H1 (cell line): ENCODE measurements at regions not wholly inside any gene's neighbourhood (a gene's known extent, or its start where the extent isn't known, plus 50 kb on each side); places are given as distances from the start of the nearest gene placed in this dataset.

ENCODE experiments used
- CTCF ChIA-PET: fragments of 300-600 bp; sonication (Branson Sonifier 250); formaldehyde crosslinking; loops from one replicate; lab custom pipeline; 2021; ENCODE audit not compliant: partially characterized antibody; lab: Charles Lee
- POLR2A ChIA-PET: fragments of 300-600 bp; sonication (Branson Sonifier 250); formaldehyde crosslinking; loops from one replicate; lab custom pipeline; 2021; ENCODE audit warnings: inconsistent platforms; ENCODE audit not compliant: partially characterized antibody; lab: Charles Lee
- DNase-seq, 2 experiments: peaks; one replicate each; pipeline versions ENCODE4 v3.0.0 to v3.0.0-alpha.2; 2010 to 2022; ENCODE audit warnings: low spot score in 2 of 2, low read depth in 1 of 2, mixed read lengths in 1 of 2
- FAIRE-seq: peaks from 2 replicates; lab custom pipeline; 2011; peaks lifted over from hg19 to GRCh38; lab: Jason Lieb, UNC
- H2AFZ ChIP-seq: 2 replicates; pipeline ENCODE4 v1.8.1; 2012; ENCODE audit warnings: low read length, inconsistent platforms
- H2AK5ac ChIP-seq: 2 replicates; pipeline ENCODE4 v1.6.1; 2013; ENCODE audit warnings: low read depth, low read length
- H2BK120ac ChIP-seq: replicated peaks from 2 replicates; pipeline ENCODE3; 2013; ENCODE audit warnings: low read depth, low read length, inconsistent platforms
- H2BK12ac ChIP-seq: 2 replicates; pipeline ENCODE4 v1.6.1; 2013; ENCODE audit warnings: low read depth, low read length
- H2BK15ac ChIP-seq: 2 replicates; pipeline ENCODE4 v1.6.1; 2013; ENCODE audit warnings: low read length
- H2BK20ac ChIP-seq: 2 replicates; pipeline ENCODE4 v1.6.1; 2013; ENCODE audit warnings: low read length
- H2BK5ac ChIP-seq: 2 replicates; pipeline ENCODE4 v1.6.1; 2013; ENCODE audit warnings: low read depth, low read length
- H3K14ac ChIP-seq: 2 replicates; pipeline ENCODE4 v1.6.1; 2013; ENCODE audit warnings: inconsistent platforms; ENCODE audit not compliant: insufficient read length
- H3K18ac ChIP-seq: 2 replicates; pipeline ENCODE4 v1.6.1; 2013; ENCODE audit warnings: low read length; ENCODE audit errors: extremely low read depth
- H3K23ac ChIP-seq: 2 replicates; pipeline ENCODE4 v1.6.1; 2013; ENCODE audit warnings: inconsistent platforms; ENCODE audit not compliant: insufficient read length
- H3K23me2 ChIP-seq: 2 replicates; pipeline ENCODE4 v1.6.1; 2013; ENCODE audit warnings: low read depth, low read length
- H3K27ac ChIP-seq: 2 replicates; pipeline ENCODE4 v1.6.1; 2011; ENCODE audit warnings: low read depth, low read length, inconsistent platforms
- H3K27me3 ChIP-seq, 4 experiments: replicated peaks in 1 of 4; 1 replicate in 1 of 4; 2 replicates in 3 of 4; pipeline versions ENCODE4 v1.6.1 to v1.8.1; 2011 to 2013; ENCODE audit warnings: low read length in 3 of 4, mild to moderate bottlenecking in 3 of 4, inconsistent platforms in 2 of 4, mixed read lengths in 2 of 4, moderate library complexity in 1 of 4; ENCODE audit not compliant: control insufficient read depth in 3 of 4, insufficient read depth in 3 of 4; ENCODE audit errors: extremely low read depth in 1 of 4
- H3K36me3 ChIP-seq, 4 experiments: 2 replicates each; pipeline versions ENCODE4 v1.6.1 to v1.8.1; 2011 to 2013; ENCODE audit warnings: mild to moderate bottlenecking in 4 of 4, low read length in 3 of 4, moderate library complexity in 2 of 4, control low read depth in 1 of 4, inconsistent platforms in 1 of 4; ENCODE audit not compliant: insufficient read depth in 4 of 4, control insufficient read depth in 2 of 4
- H3K4ac ChIP-seq: replicated peaks from 2 replicates; pipeline ENCODE3; 2013; ENCODE audit warnings: low read length, low read depth, mixed read lengths, inconsistent platforms; ENCODE audit not compliant: insufficient read length
- H3K4me1 ChIP-seq, 4 experiments: replicated peaks in 1 of 4; 1 replicate in 1 of 4; 2 replicates in 3 of 4; pipeline versions ENCODE4 v1.6.1 to v1.8.1; 2011 to 2013; ENCODE audit warnings: low read length in 3 of 4, inconsistent platforms in 2 of 4, mixed read lengths in 1 of 4; ENCODE audit not compliant: insufficient read depth in 4 of 4, control insufficient read depth in 3 of 4
- H3K4me2 ChIP-seq, 2 experiments: 2 replicates each; pipeline versions ENCODE4 v1.6.1 to v1.8.1; 2011 to 2013; ENCODE audit warnings: low read depth in 2 of 2, low read length in 2 of 2, control low read depth in 1 of 2, inconsistent platforms in 1 of 2, mild to moderate bottlenecking in 1 of 2; ENCODE audit not compliant: insufficient read depth in 1 of 2
- H3K4me3 ChIP-seq, 4 experiments: fragments of 200-600, 300-600 bp in 1 of 4; sonication (generic), shearing (Covaris generic), sonication (Bioruptor Twin) in 1 of 4; 2 replicates each; pipeline versions ENCODE4 v1.5.1 to v1.8.1; 2011 to 2016; ENCODE audit warnings: low read length in 4 of 4, low read depth in 3 of 4, control low read depth in 2 of 4, inconsistent platforms in 2 of 4, mild to moderate bottlenecking in 2 of 4, mixed read lengths in 1 of 4, moderate library complexity in 1 of 4; ENCODE audit not compliant: insufficient read depth in 2 of 4; ENCODE audit errors: extremely low read depth in 1 of 4
- H3K56ac ChIP-seq: replicated peaks from 2 replicates; pipeline ENCODE3; 2013; ENCODE audit warnings: low read depth, mild to moderate bottlenecking, mixed read lengths, low read length, inconsistent platforms; ENCODE audit not compliant: insufficient read length
- H3K79me1 ChIP-seq: 2 replicates; pipeline ENCODE4 v1.6.1; 2013; ENCODE audit warnings: low read depth, low read length, control low read depth
- H3K79me2 ChIP-seq, 2 experiments: 2 replicates each; pipeline versions ENCODE4 v1.6.1 to v1.8.1; 2012 to 2013; ENCODE audit warnings: low read length in 2 of 2, mild to moderate bottlenecking in 2 of 2, inconsistent platforms in 1 of 2; ENCODE audit not compliant: insufficient read depth in 2 of 2, control insufficient read depth in 1 of 2
- H3K9ac ChIP-seq, 4 experiments: replicated peaks in 1 of 4; 1 replicate in 1 of 4; 2 replicates in 3 of 4; pipeline versions ENCODE4 v1.6.1 to v1.8.1; 2011 to 2013; ENCODE audit warnings: low read depth in 3 of 4, low read length in 3 of 4, control low read depth in 2 of 4, mild to moderate bottlenecking in 2 of 4, moderate library complexity in 2 of 4, inconsistent platforms in 1 of 4; ENCODE audit errors: extremely low read depth in 1 of 4
- H3K9me3 ChIP-seq, 2 experiments: 2 replicates each; pipeline versions ENCODE4 v1.6.1 to v1.8.1; 2012 to 2013; ENCODE audit warnings: mild to moderate bottlenecking in 2 of 2, moderate library complexity in 2 of 2, control low read depth in 1 of 2, inconsistent platforms in 1 of 2, low read depth in 1 of 2, low read length in 1 of 2, mixed read lengths in 1 of 2; ENCODE audit not compliant: insufficient read depth in 2 of 2
- H4K20me1 ChIP-seq, 2 experiments: replicated peaks in 1 of 2; 2 replicates each; pipeline versions ENCODE3 to v1.8.1; 2011 to 2013; ENCODE audit warnings: inconsistent platforms in 2 of 2, low read length in 2 of 2, mild to moderate bottlenecking in 1 of 2; ENCODE audit not compliant: insufficient read depth in 2 of 2, control insufficient read depth in 1 of 2
- H4K5ac ChIP-seq: 2 replicates; pipeline ENCODE4 v1.6.1; 2013; ENCODE audit warnings: low read length, low read depth, mixed read lengths, inconsistent platforms; ENCODE audit not compliant: insufficient read length
- H4K8ac ChIP-seq: 2 replicates; pipeline ENCODE4 v1.8.0; 2013; ENCODE audit warnings: mild to moderate bottlenecking, moderate library complexity, low read length, inconsistent platforms; ENCODE audit not compliant: insufficient read depth; ENCODE audit errors: extremely low read depth
- H4K91ac ChIP-seq: replicated peaks from 2 replicates; pipeline ENCODE3; 2013; ENCODE audit warnings: low read length, mixed read lengths, inconsistent platforms; ENCODE audit not compliant: insufficient read length
- ASH2L ChIP-seq: fragments of 200-600, 300-600 bp; sonication (generic); IDR thresholded peaks from one replicate; pipeline ENCODE4 v1.7.1; 2017; ENCODE audit warnings: low read length
- KDM4A ChIP-seq: IDR thresholded peaks from one replicate; pipeline ENCODE4 v1.7.1; 2012; ENCODE audit warnings: low read depth, mild to moderate bottlenecking, moderate library complexity, low read length, inconsistent platforms; ENCODE audit not compliant: severe bottlenecking
- NRF1 ChIP-seq: IDR thresholded peaks from 2 replicates; pipeline ENCODE4 v1.6.1; 2011; ENCODE audit warnings: mild to moderate bottlenecking, low read depth, low read length, improper control_type of control experiment
- RBBP5 ChIP-seq: IDR thresholded peaks from 2 replicates; pipeline ENCODE4 v1.7.1; 2012; ENCODE audit warnings: low read depth, mild to moderate bottlenecking, inconsistent platforms, low read length, moderate library complexity, borderline replicate concordance
- SAP30 ChIP-seq: fragments of 300-600 bp; sonication (generic); IDR thresholded peaks from 2 replicates; pipeline ENCODE4 v1.7.1; 2012; ENCODE audit warnings: low read length, moderate library complexity, mild to moderate bottlenecking, inconsistent platforms; ENCODE audit not compliant: insufficient read depth, insufficient replicate concordance
- TF ChIP-seq, protein P1 (sequence below): IDR thresholded peaks from 2 replicates; pipeline ENCODE4 v1.6.1; 2011; ENCODE audit warnings: low read length, improper control_type of control experiment

DNA sequence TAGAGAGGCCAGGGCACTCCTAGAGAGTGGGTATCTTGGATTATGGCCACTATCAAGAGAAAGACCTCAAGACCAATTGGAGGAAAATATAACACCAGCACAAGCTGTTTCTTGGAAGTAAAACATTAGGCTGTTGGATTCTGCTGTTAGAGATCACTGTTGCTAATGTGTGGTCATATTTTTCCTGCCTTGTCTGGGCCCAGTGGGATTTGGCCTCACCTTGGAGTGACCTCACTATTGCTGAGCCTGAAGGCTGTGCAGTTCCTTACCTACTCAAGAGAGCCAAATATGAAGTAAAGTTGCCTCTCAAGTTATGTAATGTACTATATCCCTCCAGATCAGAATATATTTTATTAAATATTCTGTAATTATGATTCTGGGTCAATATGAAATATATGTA, 355.4 kb upstream of the CTSO start:
- Histone ChIP-seq H3K79me1 (no peaks in the 10 kb centered on the region), H3K79me2 (no peaks in the 10 kb centered on the region), H2BK12ac (no peak overlapping the region), H3K27me3 (no peaks in the 10 kb centered on the region), H3K23me2 (no peaks in the 10 kb centered on the region), H3K4me3 (no peak overlapping the region), H2BK5ac (no peak overlapping the region), H2AFZ (no peak overlapping the region), H4K5ac (no peak overlapping the region), H2BK20ac (no peak overlapping the region), H4K91ac (no peak overlapping the region), H3K36me3 (no peaks in the 10 kb centered on the region), H3K14ac (no peak overlapping the region), H4K20me1 (no peaks in the 10 kb centered on the region), H3K56ac (no peak overlapping the region), H3K23ac (no peak overlapping the region), H3K4ac (no peak overlapping the region), H3K18ac (no peak overlapping the region), H3K9me3 (no peaks in the 10 kb centered on the region), H3K27ac (no peak overlapping the region), H2BK120ac (no peak overlapping the region), H2BK15ac (no peak overlapping the region), H3K4me1 (peaks cover 0 to 3% (median 0%) of the 10 kb centered on the region in 4 experiments; a peak in 1 of 7 replicates), H2AK5ac (no peak overlapping the region)
- no peak for FAIRE-seq
- ChIA-PET POLR2A (no interaction called here), CTCF (interaction anchor here (0.6 kb wide), 1 partner anchor 280 kb away, joined by 3 read pairs; no protein-coding TSS in a partner anchor)
- TF ChIP-seq ASH2L (no peak), RBBP5 (no peak), NRF1 (no peak), KDM4A (no peak), SAP30 (no peak)
- TF ChIP-seq, protein P1, sequence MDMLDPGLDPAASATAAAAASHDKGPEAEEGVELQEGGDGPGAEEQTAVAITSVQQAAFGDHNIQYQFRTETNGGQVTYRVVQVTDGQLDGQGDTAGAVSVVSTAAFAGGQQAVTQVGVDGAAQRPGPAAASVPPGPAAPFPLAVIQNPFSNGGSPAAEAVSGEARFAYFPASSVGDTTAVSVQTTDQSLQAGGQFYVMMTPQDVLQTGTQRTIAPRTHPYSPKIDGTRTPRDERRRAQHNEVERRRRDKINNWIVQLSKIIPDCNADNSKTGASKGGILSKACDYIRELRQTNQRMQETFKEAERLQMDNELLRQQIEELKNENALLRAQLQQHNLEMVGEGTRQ: no peak
- TF ChIP-seq, all 59 proteins: peak for 0
- Histone ChIP-seq H3K4me2 (no peak overlapping the region), H3K9ac (no peak overlapping the region), H4K8ac (no peak overlapping the region)
- DNase-seq: no peak
